ENCODE measurements at regions not wholly inside any gene's neighbourhood (a gene's known extent, or its start where the extent isn't known, plus 50 kb on each side); places are given as distances from the start of the nearest gene placed in this dataset.

DNA sequence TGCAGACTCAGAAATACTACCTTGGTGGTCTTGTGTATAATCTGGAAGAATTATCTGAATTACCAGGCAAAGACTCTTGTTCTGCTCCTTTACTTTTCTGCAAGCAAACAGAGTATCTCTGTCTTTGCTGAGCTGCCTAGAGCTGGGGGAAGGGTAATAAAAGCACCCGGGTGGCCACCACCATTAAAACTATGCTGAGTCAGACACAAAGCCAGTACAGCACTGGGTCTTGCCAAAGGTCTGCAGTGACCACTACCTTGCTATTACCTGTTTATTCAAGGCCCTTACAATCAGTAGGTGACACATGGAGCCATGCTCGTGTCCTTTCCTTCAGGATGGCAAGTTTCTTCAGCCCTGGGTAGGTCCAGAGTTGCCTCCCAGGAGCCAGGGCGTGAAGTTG lies 420.6 kb upstream of the CNTN5 start:
- Histone ChIP-seq H3K36me3 (no peaks in the 10 kb centered on the region), H3K4me3 (no peak overlapping the region), H3K27ac (no peak overlapping the region), H3K9me3 (no peaks in the 10 kb centered on the region), H3K4me1 (no peaks in the 10 kb centered on the region), H3K27me3 (no peaks in the 10 kb centered on the region)
- intact Hi-C loops (cut with DNase I), result no loop called here
- no peak for DNase-seq (ENCODE audit: low spot score in 2 of 2)
- TF ChIP-seq, protein P1, sequence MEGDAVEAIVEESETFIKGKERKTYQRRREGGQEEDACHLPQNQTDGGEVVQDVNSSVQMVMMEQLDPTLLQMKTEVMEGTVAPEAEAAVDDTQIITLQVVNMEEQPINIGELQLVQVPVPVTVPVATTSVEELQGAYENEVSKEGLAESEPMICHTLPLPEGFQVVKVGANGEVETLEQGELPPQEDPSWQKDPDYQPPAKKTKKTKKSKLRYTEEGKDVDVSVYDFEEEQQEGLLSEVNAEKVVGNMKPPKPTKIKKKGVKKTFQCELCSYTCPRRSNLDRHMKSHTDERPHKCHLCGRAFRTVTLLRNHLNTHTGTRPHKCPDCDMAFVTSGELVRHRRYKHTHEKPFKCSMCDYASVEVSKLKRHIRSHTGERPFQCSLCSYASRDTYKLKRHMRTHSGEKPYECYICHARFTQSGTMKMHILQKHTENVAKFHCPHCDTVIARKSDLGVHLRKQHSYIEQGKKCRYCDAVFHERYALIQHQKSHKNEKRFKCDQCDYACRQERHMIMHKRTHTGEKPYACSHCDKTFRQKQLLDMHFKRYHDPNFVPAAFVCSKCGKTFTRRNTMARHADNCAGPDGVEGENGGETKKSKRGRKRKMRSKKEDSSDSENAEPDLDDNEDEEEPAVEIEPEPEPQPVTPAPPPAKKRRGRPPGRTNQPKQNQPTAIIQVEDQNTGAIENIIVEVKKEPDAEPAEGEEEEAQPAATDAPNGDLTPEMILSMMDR (IDR thresholded peaks at IDR 0.05), result no peak

GRCh38 chr11:98600786-98601773 lies 419.7 kb upstream of the CNTN5 start:
- Histone ChIP-seq H3K9me3 (no peaks in the 10 kb centered on the region), H3K4me1 (no peaks in the 10 kb centered on the region), H3K36me3 (no peaks in the 10 kb centered on the region), H3K4me3 (no peak overlapping the region), H3K27ac (no peak overlapping the region), H3K27me3 (no peaks in the 10 kb centered on the region)
- TF ChIP-seq, protein P1 (IDR thresholded peaks at IDR 0.05), result no peak
- no peak for DNase-seq (ENCODE audit: low spot score in 2 of 2)
- intact Hi-C loops (cut with DNase I), result no loop called here

GRCh38 chr11:98616098-98616655 lies 404.6 kb upstream of the CNTN5 start:
- intact Hi-C loops (cut with DNase I), result no loop called here
- DNase-seq (ENCODE audit: low spot score in 2 of 2), result no peak
- no peaks in the 10 kb centered on the region for H3K4me1 ChIP-seq
- no peaks in the 10 kb centered on the region for H3K27me3 ChIP-seq
- TF ChIP-seq, protein P1 (IDR thresholded peaks at IDR 0.05), result no peak
- H3K36me3 ChIP-seq, result no peaks in the 10 kb centered on the region
- H3K4me3 ChIP-seq, result no peak overlapping the region
- H3K27ac ChIP-seq, result no peak overlapping the region
- no peaks in the 10 kb centered on the region for H3K9me3 ChIP-seq

- Histone ChIP-seq H3K27me3 (no peaks in the 10 kb centered on the region), H3K4me1 (no peaks in the 10 kb centered on the region), H3K27ac (no peak overlapping the region), H3K36me3 (no peaks in the 10 kb centered on the region), H3K9me3 (no peaks in the 10 kb centered on the region), H3K4me3 (no peak overlapping the region)
- DNase-seq (ENCODE audit: low spot score in 2 of 2), result no peak
- TF ChIP-seq, protein P1 (IDR thresholded peaks at IDR 0.05), result no peak
- intact Hi-C loops (cut with DNase I), result no loop called here
These were observed 399.0 kb upstream of the CNTN5 start for GRCh38 chr11:98621767-98622166.

GRCh38 chr11:98625526-98625925 lies 395.2 kb upstream of the CNTN5 start:
- H3K9me3 ChIP-seq, result no peaks in the 10 kb centered on the region
- no peaks in the 10 kb centered on the region for H3K27me3 ChIP-seq
- intact Hi-C loops (cut with DNase I), result no loop called here
- H3K27ac ChIP-seq, result no peak overlapping the region
- no peak for DNase-seq (ENCODE audit: low spot score in 2 of 2)
- H3K4me3 ChIP-seq, result no peak overlapping the region
- no peaks in the 10 kb centered on the region for H3K36me3 ChIP-seq
- TF ChIP-seq, protein P1 (IDR thresholded peaks at IDR 0.05), result no peak
- H3K4me1 ChIP-seq, result no peaks in the 10 kb centered on the region

Measured in ascending aorta (tissue), 2 donors.